Lower leg skin (tissue), 4 donors: ENCODE measurements at regions not wholly inside any gene's neighbourhood (a gene's known extent, or its start where the extent isn't known, plus 50 kb on each side); places are given as distances from the start of the nearest gene placed in this dataset.
"Not testable (repeated sequence)": the region's sequence is repeated elsewhere in the genome, so short reads cannot be mapped to it uniquely, and the experiment has no call there.

Experiments used
- DNase-seq, 2 donors: peaks; one replicate each; pipeline ENCODE4 v3.0.0-alpha.2; 2019; ENCODE audit warnings: low spot score in 2 of 2
- H3K4me3 ChIP-seq: fragments of 200-600 bp; sonication (generic); 2 replicates; pipeline ENCODE4 v1.5.1; 2017; ENCODE audit warnings: mild to moderate bottlenecking, low read depth; ENCODE audit not compliant: poor library complexity, severe bottlenecking
- CTCF ChIP-seq, 3 donors: fragments of 450-650 bp; IDR thresholded peaks; one replicate each; pipeline ENCODE4 v1.5.1; 2016; ENCODE audit warnings: antibody characterized with exemption in 3 of 3, mild to moderate bottlenecking in 3 of 3, moderate library complexity in 2 of 3
- POLR2A ChIP-seq, 2 donors: fragments of 450-650 bp; IDR thresholded peaks; one replicate each; pipeline ENCODE4 v1.6.1; 2016 to 2017; ENCODE audit warnings: antibody characterized with exemption in 2 of 2, mild to moderate bottlenecking in 1 of 2, moderate library complexity in 1 of 2
- WGBS, 2 donors: methylation state at CpG; one replicate each; pipeline ENCODE4 v1.1.5; 2018; 5-methylcytosine and 5-hydroxymethylcytosine counted together
- intact Hi-C: fragments of 100-400 bp; cut with DNase I; formaldehyde crosslinking; loops from one replicate; pipeline ENCODE4 v1.15.0; 2023; ENCODE audit warnings: low total_unique reads

- H3K4me3 ChIP-seq = no peak overlapping the region
Observed at GRCh38 chr5:98365126-98365525, 408.3 kb upstream of the RGMB start.

GRCh38 chr5:98368141-98368540 lies 405.3 kb upstream of the RGMB start:
- 73 to 84% methylated on average over 1 of the region's 1 CpG for WGBS, 2 donors
- intact Hi-C loops = no loop called here
- no peak for TF ChIP-seq CTCF (IDR thresholded peaks at IDR 0.05)
- TF ChIP-seq POLR2A (IDR thresholded peaks at IDR 0.05) = no peak
- H3K4me3 ChIP-seq = no peak overlapping the region
- no peak for DNase-seq

More at GRCh38 chr5:98365126-98365525, 408.3 kb upstream of the RGMB start:
- intact Hi-C loops = no loop called here
- TF ChIP-seq POLR2A (IDR thresholded peaks at IDR 0.05) (no peak), CTCF (IDR thresholded peaks at IDR 0.05) (no peak)
- DNase-seq = no peak
- WGBS, 2 donors = 68 to 86% methylated on average over 2 of the region's 2 CpGs

GRCh38 chr5:98372351-98372750 lies 401.1 kb upstream of the RGMB start:
- DNase-seq = no peak
- no peak for TF ChIP-seq CTCF (IDR thresholded peaks at IDR 0.05)
- TF ChIP-seq POLR2A (IDR thresholded peaks at IDR 0.05) = no peak

GRCh38 chr5:98391921-98392625 lies 381.4 kb upstream of the RGMB start:
- TF ChIP-seq CTCF (IDR thresholded peaks at IDR 0.05) (no peak), POLR2A (IDR thresholded peaks at IDR 0.05) (no peak)
- intact Hi-C loops = no loop called here
- no peak for DNase-seq
- H3K4me3 ChIP-seq = no peak overlapping the region
- 93 to 95% methylated on average over 31 of the region's 31 CpGs for WGBS, 2 donors

More at GRCh38 chr5:98372351-98372750, 401.1 kb upstream of the RGMB start:
- H3K4me3 ChIP-seq = no peak overlapping the region
- intact Hi-C loops = no loop called here

- DNase-seq, H3K4me3 ChIP-seq, intact Hi-C loops: not testable (repeated sequence)
- WGBS, 2 donors = 95 to 100% methylated on average over 8 of the region's 8 CpGs
Observed at GRCh38 chr5:98393205-98393604, 380.3 kb upstream of the RGMB start.

- intact Hi-C loops = no loop called here
- H3K4me3 ChIP-seq = no peak overlapping the region
- TF ChIP-seq CTCF (IDR thresholded peaks at IDR 0.05) (no peak), POLR2A (IDR thresholded peaks at IDR 0.05) (no peak)
- 49 to 50% methylated on average over 3 of the region's 3 CpGs for WGBS, 2 donors
- DNase-seq = no peak
Observed at GRCh38 chr5:98397081-98397480, 376.4 kb upstream of the RGMB start.
